GM12864 (cell line): ENCODE measurements at regions not wholly inside any gene's neighbourhood (a gene's known extent, or its start where the extent isn't known, plus 50 kb on each side); places are given as distances from the start of the nearest gene placed in this dataset.

Source experiments
- DNase-seq: peaks from one replicate; pipeline ENCODE4 v3.0.0-alpha.2; 2011; ENCODE audit warnings: low read depth
- H3K4me3 ChIP-seq: 2 replicates; pipeline ENCODE4 v1.5.1; 2011; ENCODE audit warnings: mild to moderate bottlenecking, low read depth, low read length, control low read depth
- TF ChIP-seq, protein P1 (sequence below): IDR thresholded peaks from 2 replicates; pipeline ENCODE4 v1.5.1; 2011; ENCODE audit warnings: low read depth, mild to moderate bottlenecking, moderate library complexity, low read length, control low read depth, inconsistent platforms; ENCODE audit errors: missing control alignments

DNA sequence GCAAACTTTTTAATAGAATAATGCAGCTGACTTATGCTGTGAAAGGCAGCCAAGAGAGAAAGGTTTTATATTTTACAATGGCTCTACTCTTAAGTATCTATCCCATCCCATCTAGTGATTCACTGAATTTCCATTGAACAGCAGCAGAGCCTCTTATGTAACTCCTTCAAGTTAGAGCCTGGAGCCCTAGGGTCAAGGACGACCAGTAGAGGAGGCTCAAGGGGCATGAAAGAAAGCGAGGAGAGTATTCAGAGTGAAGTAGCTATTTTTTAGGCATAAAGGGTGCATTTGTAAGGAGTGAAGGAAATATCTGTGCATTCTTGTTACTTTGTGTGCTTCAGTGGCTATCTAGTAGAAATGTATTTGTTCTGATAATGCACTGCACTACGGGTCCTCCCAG, 180.2 kb upstream of the TPK1 start:
- H3K4me3 ChIP-seq, result no peak overlapping the region
- no peak for DNase-seq
- TF ChIP-seq, protein P1, sequence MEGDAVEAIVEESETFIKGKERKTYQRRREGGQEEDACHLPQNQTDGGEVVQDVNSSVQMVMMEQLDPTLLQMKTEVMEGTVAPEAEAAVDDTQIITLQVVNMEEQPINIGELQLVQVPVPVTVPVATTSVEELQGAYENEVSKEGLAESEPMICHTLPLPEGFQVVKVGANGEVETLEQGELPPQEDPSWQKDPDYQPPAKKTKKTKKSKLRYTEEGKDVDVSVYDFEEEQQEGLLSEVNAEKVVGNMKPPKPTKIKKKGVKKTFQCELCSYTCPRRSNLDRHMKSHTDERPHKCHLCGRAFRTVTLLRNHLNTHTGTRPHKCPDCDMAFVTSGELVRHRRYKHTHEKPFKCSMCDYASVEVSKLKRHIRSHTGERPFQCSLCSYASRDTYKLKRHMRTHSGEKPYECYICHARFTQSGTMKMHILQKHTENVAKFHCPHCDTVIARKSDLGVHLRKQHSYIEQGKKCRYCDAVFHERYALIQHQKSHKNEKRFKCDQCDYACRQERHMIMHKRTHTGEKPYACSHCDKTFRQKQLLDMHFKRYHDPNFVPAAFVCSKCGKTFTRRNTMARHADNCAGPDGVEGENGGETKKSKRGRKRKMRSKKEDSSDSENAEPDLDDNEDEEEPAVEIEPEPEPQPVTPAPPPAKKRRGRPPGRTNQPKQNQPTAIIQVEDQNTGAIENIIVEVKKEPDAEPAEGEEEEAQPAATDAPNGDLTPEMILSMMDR, result peak; percentile 15

DNA sequence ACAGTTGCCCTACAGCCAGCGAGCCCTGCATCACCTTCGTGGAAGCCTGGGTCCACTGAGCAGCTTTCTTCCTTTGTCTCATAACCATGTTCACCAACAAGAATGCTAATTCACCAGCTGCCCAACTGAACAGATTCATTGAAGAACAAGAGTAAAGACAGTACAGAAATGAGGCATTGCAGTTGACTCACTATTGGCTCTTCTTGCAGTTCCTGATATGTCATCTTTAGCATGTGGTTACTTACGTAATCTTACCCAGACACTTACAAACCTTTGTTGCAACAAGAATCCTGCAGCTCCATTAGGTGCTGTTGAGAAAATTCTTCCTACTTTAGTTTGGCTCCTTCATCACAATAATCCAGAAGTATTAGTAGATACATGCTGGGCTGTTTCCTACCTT, 174.0 kb upstream of the TPK1 start:
- no peak for DNase-seq
- H3K4me3 ChIP-seq, result no peak overlapping the region
- TF ChIP-seq, protein P1, result no peak

DNA sequence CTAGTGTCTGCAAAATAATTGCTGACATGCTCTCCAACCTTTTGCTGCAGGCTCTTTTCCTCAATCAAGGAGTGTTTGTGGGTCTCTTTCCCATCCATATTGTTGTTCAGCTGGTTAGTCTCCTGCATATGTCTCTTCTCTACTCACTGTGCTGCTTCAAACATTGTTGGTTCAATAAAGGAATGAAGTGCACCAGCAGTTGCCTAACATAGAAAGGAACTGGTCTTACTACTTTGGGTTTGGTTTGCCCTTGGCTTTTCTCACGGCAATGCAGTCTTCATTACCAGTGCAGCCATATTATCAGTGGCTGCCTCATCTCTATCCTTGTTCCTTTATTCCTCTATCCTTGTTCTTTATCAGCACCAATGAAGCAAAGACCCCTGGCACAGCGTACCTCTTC, 169.7 kb upstream of the TPK1 start:
- H3K4me3 ChIP-seq, result no peak overlapping the region
- TF ChIP-seq, protein P1, result no peak
- DNase-seq, result no peak

- H3K4me3 ChIP-seq, result no peak overlapping the region
- DNase-seq, result no peak
- TF ChIP-seq, protein P1, result no peak
Observed at GRCh38 chr7:144997512-144997911, 161.7 kb upstream of the TPK1 start.

DNA sequence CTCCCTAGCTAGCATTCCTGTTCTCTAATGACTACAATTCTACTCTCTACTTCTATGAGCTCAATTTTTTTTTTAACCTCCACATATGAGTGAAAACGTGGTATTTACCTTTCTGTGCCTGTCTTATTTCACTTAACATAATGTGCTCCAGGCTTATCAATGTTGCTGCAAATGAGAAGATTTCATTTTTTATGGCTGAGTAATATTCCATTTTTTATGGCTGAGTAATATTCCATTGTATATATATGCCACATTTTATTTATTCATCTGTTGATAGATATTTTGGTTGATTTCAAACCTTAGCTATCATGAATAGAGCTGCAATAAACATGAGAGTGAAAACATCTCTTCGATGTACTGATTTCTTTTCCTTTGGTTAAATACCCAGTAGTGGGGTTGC, 159.6 kb upstream of the TPK1 start:
- DNase-seq, result no peak

GRCh38 chr7:144991041-144991440, 155.2 kb upstream of the TPK1 start:
- TF ChIP-seq, protein P1, result no peak
- DNase-seq, result no peak
- no peak overlapping the region for H3K4me3 ChIP-seq

More for the DNA sequence above, 159.6 kb upstream of the TPK1 start:
- TF ChIP-seq, protein P1, result no peak
- H3K4me3 ChIP-seq, result no peak overlapping the region

DNA sequence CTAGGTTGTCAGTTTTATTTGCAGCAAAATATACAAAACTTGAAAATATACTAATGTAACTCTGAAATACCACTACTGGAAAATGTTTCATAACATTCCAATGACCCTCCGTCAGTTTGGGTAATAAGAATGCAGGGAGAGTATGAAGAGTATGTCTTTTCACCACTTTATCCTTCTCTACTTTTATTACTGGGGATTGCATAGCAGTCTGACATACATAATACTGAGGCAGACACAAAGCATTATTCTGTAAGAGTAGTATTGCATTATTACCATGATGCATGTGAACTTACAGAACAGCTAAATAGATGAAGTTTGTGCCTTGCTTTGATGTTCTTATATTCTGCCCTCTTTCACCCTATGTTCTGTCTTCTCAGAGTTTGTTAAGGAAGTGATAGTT, 151.8 kb upstream of the TPK1 start:
- TF ChIP-seq, protein P1, result no peak
- no peak for DNase-seq

More for the DNA sequence above, 151.8 kb upstream of the TPK1 start:
- H3K4me3 ChIP-seq, result no peak overlapping the region
